K562 (cell line): ENCODE measurements at regions not wholly inside any gene's neighbourhood (a gene's known extent, or its start where the extent isn't known, plus 50 kb on each side); places are given as distances from the start of the nearest gene placed in this dataset.

ENCODE experiments used
- CTCF ChIP-seq, 3 experiments: IDR thresholded peaks in 2 of 3; conservative IDR thresholded peaks in 1 of 3; 2 replicates each; pipeline ENCODE4 v1.5.1; 2011 to 2012; ENCODE audit warnings: low read length in 3 of 3, mild to moderate bottlenecking in 3 of 3, control low read depth in 2 of 3, improper control_type of control experiment in 1 of 3, inconsistent platforms in 1 of 3, low read depth in 1 of 3, mixed read lengths in 1 of 3, moderate library complexity in 1 of 3; ENCODE audit not compliant: insufficient read depth in 2 of 3
- DEAF1 ChIP-seq: fragments of 450-650 bp; formaldehyde crosslinking; IDR thresholded peaks from 2 replicates; pipeline ENCODE4 v1.4.0; 2020; ENCODE audit warnings: mild to moderate bottlenecking, moderate library complexity
- E2F5 ChIP-seq: sonication (generic); formaldehyde crosslinking; IDR thresholded peaks from 2 replicates; pipeline ENCODE4 v1.8.0; 2022; ENCODE audit warnings: mild to moderate bottlenecking, missing genetic modification reagents
- HDGF ChIP-seq: fragments of 450-650 bp; IDR thresholded peaks from 2 replicates; pipeline ENCODE4 v1.6.1; 2016
- MAFK ChIP-seq: IDR thresholded peaks from 2 replicates; pipeline ENCODE4 v1.6.1; 2011; ENCODE audit warnings: low read length, improper control_type of control experiment
- RAD21 ChIP-seq, 2 experiments: fragments of 250-450 bp in 1 of 2; fragments of 450-650 bp in 1 of 2; sonication (Bioruptor Pico) in 1 of 2; formaldehyde crosslinking in 1 of 2; IDR thresholded peaks in 1 of 2; conservative IDR thresholded peaks in 1 of 2; 2 replicates each; pipeline versions ENCODE4 v1.4.0 to v1.8.0; 2020 to 2022; ENCODE audit warnings: mild to moderate bottlenecking in 2 of 2, moderate library complexity in 1 of 2
- SMC3 ChIP-seq: conservative IDR thresholded peaks from 2 replicates; pipeline ENCODE4 v1.6.1; 2011; ENCODE audit warnings: low read depth, low read length, improper control_type of control experiment; ENCODE audit not compliant: insufficient read depth
- SRF ChIP-seq, 2 experiments: fragments of 250-450, 450-650 bp in 1 of 2; sonication (Bioruptor Pico) in 1 of 2; sonication (generic) in 1 of 2; formaldehyde crosslinking; IDR thresholded peaks; 2 replicates each; pipeline versions ENCODE4 v1.5.0 to v1.5.1; 2020 to 2022; ENCODE audit warnings: mild to moderate bottlenecking in 1 of 2, missing genetic modification reagents in 1 of 2
- STAG1 ChIP-seq: sonication (generic); formaldehyde crosslinking; IDR thresholded peaks from 2 replicates; pipeline ENCODE4 v1.5.0; 2020; ENCODE audit warnings: missing genetic modification reagents, borderline replicate concordance
- ZNF133 ChIP-seq: fragments of 250-450 bp; sonication (Bioruptor Pico); IDR thresholded peaks from 2 replicates; pipeline ENCODE4 v1.4.0; 2020; ENCODE audit warnings: mild to moderate bottlenecking
- ZNF699 ChIP-seq: fragments of 250-450 bp; sonication (Bioruptor Pico); IDR thresholded peaks from 2 replicates; pipeline ENCODE4 v1.8.0; 2021; ENCODE audit warnings: mild to moderate bottlenecking, moderate library complexity; ENCODE audit not compliant: insufficient replicate concordance
- ZNF717 ChIP-seq: fragments of 250-450 bp; sonication (Bioruptor Pico); IDR thresholded peaks from 2 replicates; pipeline ENCODE4 v1.5.0; 2021

- TF ChIP-seq DEAF1 (CRISPR knock-in tag) (peak; percentile 31; the same call in 1 of the 2 replicates), ZNF717 (no peak), RAD21 (CRISPR knock-in tag; conservative IDR thresholded peaks at IDR 0.05 in 1 of 2, IDR thresholded peaks at IDR 0.05 in 1 of 2) (peak; percentile 32 to 65; a peak in 3 of 4 replicates), STAG1 (CRISPR knock-in tag) (peak; percentile 19; the same call in 1 of the 2 replicates), ZNF699 (CRISPR knock-in tag) (no peak), CTCF (IDR thresholded peaks at IDR 0.05 in 2 of 3, conservative IDR thresholded peaks at IDR 0.05 in 1 of 3; ENCODE audit: insufficient read depth in 2 of 3, low read depth in 1 of 3, low read length in 3 of 3) (peak; percentile 61 to 73 (median 65)), MAFK (no peak), SMC3 (peak; percentile 69), HDGF (no peak), ZNF133 (CRISPR knock-in tag) (no peak), E2F5 (CRISPR knock-in tag) (no peak), SRF (CRISPR knock-in tag; IDR thresholded peaks at IDR 0.05) (peak in 1 of 2 experiments; percentile 68; a peak in 1 of 4 replicates)
These were observed 316.7 kb upstream of the IGFBP7 start (continued) for GRCh38 chr4:57426779-57427395.
